DMS79 (cell line): ENCODE measurements at regions not wholly inside any gene's neighbourhood (a gene's known extent, or its start where the extent isn't known, plus 50 kb on each side); places are given as distances from the start of the nearest gene placed in this dataset.

ENCODE experiments used
- DNase-seq: peaks from one replicate; lab custom pipeline; 2025; lab: John Stamatoyannopoulos, UW

GRCh38 chr4:33161202-33161601 lies 2441.0 kb downstream of the PCDH7 start:
- no peak for DNase-seq

GRCh38 chr4:33162122-33162521 lies 2442.0 kb downstream of the PCDH7 start:
- no peak for DNase-seq

- DNase-seq: no peak
Observed at GRCh38 chr4:33171873-33172525, 2451.8 kb downstream of the PCDH7 start.

GRCh38 chr4:33176566-33176965 lies 2456.4 kb downstream of the PCDH7 start:
- no peak for DNase-seq

- no peak for DNase-seq
Observed at GRCh38 chr4:33184657-33185290, 2464.6 kb downstream of the PCDH7 start.

GRCh38 chr4:33187035-33187434 lies 2466.9 kb downstream of the PCDH7 start:
- no peak for DNase-seq

- DNase-seq: no peak
Observed at GRCh38 chr4:33188733-33189132, 2468.6 kb downstream of the PCDH7 start.

- DNase-seq: no peak
Observed at GRCh38 chr4:33189169-33189568, 2469.0 kb downstream of the PCDH7 start.

GRCh38 chr4:33193109-33193508 lies 2472.9 kb downstream of the PCDH7 start:
- no peak for DNase-seq

GRCh38 chr4:33200377-33200776 lies 2480.2 kb downstream of the PCDH7 start:
- DNase-seq: no peak

GRCh38 chr4:33218238-33218637 lies 2498.1 kb downstream of the PCDH7 start:
- no peak for DNase-seq

- DNase-seq: no peak
Observed at GRCh38 chr4:33226133-33226532, 2506.0 kb downstream of the PCDH7 start.

GRCh38 chr4:33226783-33227182 lies 2506.6 kb downstream of the PCDH7 start:
- DNase-seq: no peak

- DNase-seq: no peak
Observed at GRCh38 chr4:33255094-33255493, 2534.9 kb downstream of the PCDH7 start.

GRCh38 chr4:33255507-33255906 lies 2535.3 kb downstream of the PCDH7 start:
- no peak for DNase-seq

GRCh38 chr4:33262824-33263223 lies 2542.7 kb downstream of the PCDH7 start:
- no peak for DNase-seq

GRCh38 chr4:33268776-33269175 lies 2548.6 kb downstream of the PCDH7 start:
- DNase-seq: no peak

GRCh38 chr4:33270403-33270802 lies 2550.2 kb downstream of the PCDH7 start:
- no peak for DNase-seq

GRCh38 chr4:33272722-33273121 lies 2552.6 kb downstream of the PCDH7 start:
- DNase-seq: no peak

- no peak for DNase-seq
Observed at GRCh38 chr4:33283818-33284217, 2563.6 kb downstream of the PCDH7 start.

- DNase-seq: no peak
Observed at GRCh38 chr4:33296876-33297455, 2576.8 kb downstream of the PCDH7 start.

- DNase-seq: no peak
Observed at GRCh38 chr4:33302321-33302720, 2582.2 kb downstream of the PCDH7 start.

- no peak for DNase-seq
Observed at GRCh38 chr4:33306131-33306530, 2586.0 kb downstream of the PCDH7 start.

GRCh38 chr4:33316033-33316432 lies 2595.9 kb downstream of the PCDH7 start:
- DNase-seq: no peak
